ENCODE measurements at regions not wholly inside any gene's neighbourhood (a gene's known extent, or its start where the extent isn't known, plus 50 kb on each side); places are given as distances from the start of the nearest gene placed in this dataset.
"Not testable (repeated sequence)": the region's sequence is repeated elsewhere in the genome, so short reads cannot be mapped to it uniquely, and the experiment has no call there.

DNA sequence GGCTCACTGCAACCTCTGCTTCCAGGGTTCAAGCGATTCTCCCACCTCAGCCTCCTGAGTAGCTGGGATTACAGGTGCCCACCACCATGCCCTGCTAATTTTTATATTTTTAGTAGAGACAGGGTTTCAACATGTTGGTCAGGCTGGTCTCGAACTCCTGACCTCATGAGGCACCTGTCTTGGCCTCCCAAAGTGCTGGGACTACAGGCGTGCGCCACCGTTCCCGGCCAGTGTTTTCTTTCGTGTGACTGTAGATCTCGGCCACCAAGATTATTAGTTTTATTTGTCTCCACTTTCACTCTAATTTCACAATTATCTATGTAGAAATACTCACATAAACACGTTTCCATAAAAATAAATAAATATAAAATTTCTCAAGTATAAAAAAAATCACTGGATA is 665.4 kb upstream of the RAG2 start:
- intact Hi-C loops (cut with micrococcal nuclease): not testable (repeated sequence)

DNA sequence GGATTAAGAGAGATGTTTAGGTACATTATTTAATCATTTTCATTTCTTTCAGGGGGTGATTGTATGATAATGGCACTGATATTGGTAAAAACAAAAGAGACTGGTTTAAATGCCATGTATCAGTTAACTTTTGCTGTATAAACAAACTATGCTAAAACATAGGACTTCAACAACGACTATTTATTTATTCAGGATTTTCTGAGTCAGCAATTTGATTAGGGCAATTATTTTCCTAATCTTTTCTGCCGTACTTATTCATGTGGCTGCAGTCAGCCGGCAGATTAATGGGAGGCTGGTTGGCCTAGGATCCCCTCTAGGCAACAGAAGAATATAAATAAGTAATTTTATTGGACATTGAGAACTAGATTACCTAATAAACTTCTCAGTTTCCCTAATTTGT is 661.7 kb upstream of the RAG2 start:
- intact Hi-C loops (cut with micrococcal nuclease): no loop called here

DNA sequence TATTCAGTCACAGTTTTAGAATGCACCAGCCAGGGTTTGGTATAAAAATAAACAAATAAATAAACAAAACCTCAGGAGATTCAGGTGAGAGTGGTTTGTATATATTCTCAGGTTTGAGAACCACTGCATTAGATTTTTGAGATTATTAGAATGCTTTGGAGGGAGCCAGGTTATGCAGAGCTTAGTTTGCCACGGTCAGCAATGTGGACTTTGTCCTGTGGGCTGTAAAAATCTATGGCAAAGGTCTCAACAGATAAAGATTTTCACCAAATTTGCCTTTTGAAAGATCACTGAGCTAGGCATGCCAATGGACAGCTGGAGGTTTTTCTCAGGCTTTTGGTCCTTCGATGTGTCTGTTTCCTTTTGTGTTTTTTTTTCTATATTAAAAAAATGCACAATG is 650.1 kb upstream of the RAG2 start:
- intact Hi-C loops (cut with micrococcal nuclease): no loop called here

DNA sequence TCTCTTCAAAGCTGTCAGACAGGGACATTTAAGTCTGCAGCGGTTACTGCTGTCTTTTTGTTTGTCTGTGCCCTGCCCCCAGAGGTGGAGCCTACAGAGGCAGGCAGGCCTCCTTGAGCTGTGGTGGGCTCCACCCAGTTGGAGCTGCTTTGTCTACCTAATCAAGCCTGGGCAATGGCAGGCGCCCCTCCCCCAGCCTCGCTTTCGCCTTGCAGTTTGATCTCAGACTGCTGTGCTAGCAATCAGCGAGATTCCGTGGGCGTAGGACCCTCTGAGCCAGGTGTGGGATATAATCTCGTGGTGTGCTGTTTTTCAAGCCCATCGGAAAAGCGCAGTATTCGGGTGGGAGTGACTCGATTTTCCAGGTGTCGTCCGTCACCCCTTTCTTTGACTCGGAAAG is 648.1 kb upstream of the RAG2 start:
- intact Hi-C loops (cut with micrococcal nuclease): not testable (repeated sequence)

DNA sequence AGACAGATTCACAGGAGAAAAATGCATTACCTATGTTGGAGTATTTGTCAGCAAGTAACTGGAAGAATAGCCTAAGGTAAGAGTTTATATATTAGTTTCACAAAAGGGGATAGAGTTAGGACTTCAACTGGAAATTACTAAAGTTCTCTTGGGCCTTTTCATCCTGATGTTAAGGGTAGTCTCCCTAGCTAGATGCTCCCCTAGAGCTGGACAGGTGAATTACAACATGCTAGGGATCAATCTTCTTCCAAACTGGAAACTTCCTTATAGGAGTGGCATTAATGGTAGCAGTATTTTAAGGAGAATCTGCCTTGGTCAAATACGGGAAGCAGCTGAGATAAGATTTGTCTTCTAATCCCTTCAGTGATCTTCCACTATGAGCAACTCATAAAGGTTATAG is 632.8 kb upstream of the RAG2 start:
- intact Hi-C loops (cut with micrococcal nuclease): no loop called here

DNA sequence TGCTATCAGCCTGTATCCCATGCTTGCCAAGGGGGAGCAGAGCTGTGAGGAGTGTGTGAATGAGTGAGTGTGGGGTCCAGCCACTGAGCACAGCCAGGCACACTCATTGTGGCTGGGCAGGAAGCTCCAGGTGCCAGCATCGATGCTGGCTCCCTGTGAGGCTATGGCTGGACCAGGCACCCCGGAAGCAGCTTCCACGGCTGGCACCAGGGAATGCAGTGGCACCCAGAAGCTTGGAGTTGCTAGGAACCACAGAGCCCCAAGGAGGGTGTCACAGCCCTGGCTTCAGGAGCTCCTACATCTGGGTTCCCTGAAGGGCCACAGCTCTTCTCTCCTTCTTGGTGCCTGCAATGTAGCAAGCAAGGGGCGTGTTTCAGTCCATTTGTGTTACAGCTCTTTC is 625.9 kb upstream of the RAG2 start:
- intact Hi-C loops (cut with micrococcal nuclease): no loop called here

DNA sequence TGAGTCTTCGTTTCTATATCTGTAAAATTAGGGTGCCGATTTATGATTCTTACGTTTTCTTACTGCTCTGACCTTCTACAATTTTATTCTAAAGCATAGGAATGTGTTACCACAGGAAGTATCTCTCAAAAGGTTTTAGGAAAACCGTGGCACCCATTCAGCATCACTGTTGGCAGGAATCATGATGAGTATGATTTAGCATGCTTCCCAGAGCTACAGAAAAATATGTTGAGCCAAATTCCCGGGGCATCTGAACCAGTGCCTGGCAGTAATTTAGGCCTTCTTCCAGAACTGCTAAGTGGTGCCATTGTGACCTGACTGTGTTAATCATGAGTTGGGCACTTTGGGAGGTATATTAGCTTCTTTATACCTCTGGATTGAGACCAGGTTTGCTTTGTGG is 605.0 kb upstream of the RAG2 start:
- intact Hi-C loops (cut with micrococcal nuclease): no loop called here

DNA sequence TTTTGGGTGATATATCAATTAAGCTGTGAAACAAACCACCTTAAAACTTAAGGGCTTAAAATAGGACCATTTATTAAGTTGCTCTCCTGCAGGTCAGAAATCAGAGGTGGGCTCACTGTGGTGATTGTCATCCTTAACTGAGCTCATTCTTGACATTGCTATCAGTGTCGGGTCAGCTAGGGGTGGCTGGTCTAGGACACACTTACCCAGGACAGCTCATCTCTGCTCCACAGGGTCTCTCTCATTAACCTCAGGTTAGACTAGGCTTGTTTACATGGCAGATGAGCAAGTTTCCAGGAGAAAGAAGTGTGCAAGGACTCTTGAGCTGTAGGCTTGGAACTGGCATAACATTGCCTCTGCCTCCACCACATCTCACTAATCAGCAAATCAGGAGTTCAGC is 601.0 kb upstream of the RAG2 start:
- intact Hi-C loops (cut with micrococcal nuclease): no loop called here

DNA sequence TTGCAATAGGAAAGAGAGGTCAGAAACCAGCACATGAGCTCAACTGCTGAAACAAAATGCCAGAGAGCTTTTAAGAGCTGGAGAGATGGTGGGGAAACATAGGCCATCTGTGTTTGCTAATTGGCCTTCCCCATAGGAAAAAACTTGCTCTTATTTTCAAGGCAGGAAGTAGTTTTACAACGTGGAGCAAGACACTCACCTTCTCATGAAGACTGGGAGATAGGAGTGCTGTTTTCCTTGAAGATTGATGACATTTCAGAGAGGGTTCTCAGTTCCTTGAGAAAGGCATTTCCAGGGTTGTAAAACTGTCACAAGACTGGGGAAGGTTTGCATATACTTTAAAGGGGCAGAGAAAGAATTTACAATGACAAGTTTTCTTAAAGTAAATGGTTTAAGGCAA is 586.3 kb upstream of the RAG2 start:
- intact Hi-C loops (cut with micrococcal nuclease): no loop called here

DNA sequence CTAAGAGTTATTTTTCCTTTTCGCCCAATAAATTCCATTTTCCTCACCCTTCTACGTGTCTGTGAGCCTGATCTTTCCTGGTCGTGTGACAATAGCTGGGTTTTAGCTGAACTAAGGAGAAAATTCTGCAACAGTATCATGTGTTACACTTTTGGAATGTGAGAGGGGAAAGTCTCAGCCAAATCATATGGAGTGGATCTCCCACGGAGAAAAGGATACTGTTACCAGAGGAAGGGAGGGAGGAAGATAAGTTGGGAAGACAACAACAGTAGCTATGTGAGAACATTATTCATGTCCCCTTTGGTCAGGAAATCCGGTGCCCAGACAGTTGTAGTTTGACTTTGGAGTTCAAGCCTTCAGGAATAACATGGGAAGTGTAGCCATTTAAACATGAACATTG is 584.0 kb upstream of the RAG2 start:
- intact Hi-C loops (cut with micrococcal nuclease): no loop called here

DNA sequence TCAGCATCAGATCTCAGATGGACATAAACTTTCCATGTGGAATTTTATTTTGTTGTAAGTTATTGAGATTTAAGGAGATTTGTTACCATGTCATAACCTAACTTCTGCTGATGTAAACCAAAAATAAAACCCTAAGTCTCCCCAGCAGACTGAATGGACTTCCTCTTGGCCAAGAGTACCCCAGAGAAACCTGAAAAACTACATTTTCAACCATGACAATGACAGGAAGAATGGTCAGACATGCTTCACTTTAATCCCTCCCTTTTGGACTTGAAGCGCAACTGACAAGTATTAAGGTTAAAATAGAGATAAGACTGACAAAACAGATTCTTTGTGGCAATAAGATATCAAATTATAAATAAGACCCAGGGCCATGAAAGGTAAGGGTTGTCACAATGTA is 579.7 kb upstream of the RAG2 start:
- intact Hi-C loops (cut with micrococcal nuclease): no loop called here

DNA sequence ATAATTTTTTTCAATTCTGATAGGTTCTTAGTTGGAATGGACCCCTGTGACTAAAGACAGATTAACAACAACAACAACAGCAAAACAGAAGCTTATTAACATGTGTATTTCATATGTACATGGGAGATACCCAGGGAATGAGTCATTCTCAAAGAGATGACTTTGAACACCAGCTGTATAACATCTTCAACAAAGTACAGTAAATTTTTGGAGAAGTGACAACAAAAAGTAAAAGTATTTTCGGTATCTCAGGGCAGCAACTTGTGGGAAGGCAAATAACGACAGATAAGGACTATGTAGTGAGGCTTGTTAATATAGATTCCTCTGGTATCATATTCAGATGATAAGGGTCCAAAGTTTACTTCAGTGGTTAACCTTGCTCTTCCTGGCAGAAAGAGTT is 573.4 kb upstream of the RAG2 start:
- intact Hi-C loops (cut with micrococcal nuclease): no loop called here

DNA sequence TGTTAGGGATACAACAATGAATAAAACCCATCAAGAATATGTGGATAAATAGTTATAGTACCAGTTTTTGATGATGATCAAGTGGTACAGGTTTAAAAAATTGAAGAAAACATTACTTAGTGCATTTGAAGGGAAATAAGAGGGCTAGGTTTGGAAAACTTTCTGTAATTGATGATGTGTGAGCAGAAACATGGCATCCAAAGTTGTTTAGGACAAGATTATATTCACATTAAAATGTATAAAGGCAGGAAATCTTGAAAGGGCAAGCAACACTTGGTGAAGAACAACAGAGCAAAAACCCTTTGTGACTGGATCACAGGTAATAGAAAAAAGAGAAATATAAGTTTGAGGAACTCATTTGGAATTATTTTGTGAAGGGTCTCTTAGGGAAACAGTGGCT is 572.3 kb upstream of the RAG2 start:
- intact Hi-C loops (cut with micrococcal nuclease): no loop called here

DNA sequence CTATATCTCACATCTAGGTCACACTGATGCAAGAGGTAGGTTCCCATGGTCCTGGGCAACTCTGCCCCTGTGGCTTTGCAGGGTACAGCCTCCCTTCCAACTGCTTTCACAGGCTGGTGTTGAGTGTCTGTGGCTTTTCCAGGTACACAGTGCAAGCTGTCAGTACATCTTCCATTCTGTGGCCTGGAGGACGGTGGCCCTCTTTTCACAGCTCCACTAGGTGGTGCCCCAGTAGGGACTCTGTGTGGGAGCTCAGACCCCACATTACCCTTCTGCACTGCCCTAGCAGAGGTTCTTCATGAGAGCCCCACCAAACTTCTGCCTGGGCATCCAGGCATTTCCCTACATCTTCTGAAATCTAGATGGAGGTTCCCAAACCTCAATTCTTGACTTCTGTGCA is 547.4 kb upstream of the RAG2 start:
- intact Hi-C loops (cut with micrococcal nuclease): not testable (repeated sequence)

DNA sequence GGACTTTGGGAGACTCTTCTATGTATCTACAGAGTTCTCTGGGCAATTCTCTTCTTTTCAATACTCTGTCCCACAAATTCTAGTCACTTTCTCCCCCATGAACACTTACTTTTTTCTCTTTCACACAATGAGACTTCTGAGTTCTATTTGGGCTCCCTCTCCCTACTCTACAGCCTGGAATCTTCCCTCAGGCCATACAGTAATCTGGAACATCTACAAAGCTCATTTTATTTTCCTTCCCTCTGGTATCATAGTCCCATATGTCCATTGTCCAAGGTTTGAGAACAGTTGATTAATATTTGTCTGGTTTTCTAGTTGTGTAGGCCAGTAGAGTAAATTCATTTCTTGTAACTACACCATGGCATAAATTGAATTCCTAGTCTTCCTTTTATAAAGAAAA is 544.6 kb upstream of the RAG2 start:
- intact Hi-C loops (cut with micrococcal nuclease): no loop called here

DNA sequence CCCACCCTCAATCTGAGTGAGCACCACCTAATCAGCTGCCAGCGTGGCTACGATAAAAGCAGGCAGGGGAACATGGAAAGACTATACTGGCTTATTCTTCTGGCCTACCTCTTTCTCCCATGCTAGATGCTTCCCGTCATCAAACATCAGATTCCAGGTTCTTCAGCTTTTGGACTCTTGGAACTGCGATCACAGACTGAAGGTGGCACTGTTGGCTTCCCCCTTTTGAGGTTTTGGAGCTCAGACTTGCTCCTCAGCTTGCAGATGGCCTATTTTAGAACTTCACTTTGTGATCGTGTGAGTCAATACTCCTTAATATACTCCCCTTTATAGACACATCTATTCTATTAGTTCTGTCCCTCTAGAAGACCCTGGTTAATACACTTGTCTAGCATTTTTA is 543.7 kb upstream of the RAG2 start:
- intact Hi-C loops (cut with micrococcal nuclease): no loop called here

DNA sequence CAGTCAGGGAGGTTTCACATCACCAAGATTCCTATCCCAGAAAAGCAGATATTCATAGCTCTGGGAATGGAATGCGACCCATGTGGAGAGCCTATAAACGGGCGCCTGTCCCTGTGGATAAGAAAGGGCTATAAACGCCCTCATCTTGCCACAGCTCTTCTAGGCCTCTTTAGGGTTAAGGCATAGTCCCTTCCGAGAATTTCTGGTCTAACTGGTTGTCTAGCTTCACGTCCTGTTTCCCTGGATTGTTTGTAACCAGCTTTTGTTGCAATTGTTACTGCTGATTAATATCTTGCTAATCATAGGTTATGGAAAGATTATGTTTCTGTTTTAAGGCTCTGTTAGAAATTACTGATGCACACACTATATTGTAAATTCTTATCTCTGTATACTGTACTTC is 537.6 kb upstream of the RAG2 start:
- intact Hi-C loops (cut with micrococcal nuclease): not testable (repeated sequence)

DNA sequence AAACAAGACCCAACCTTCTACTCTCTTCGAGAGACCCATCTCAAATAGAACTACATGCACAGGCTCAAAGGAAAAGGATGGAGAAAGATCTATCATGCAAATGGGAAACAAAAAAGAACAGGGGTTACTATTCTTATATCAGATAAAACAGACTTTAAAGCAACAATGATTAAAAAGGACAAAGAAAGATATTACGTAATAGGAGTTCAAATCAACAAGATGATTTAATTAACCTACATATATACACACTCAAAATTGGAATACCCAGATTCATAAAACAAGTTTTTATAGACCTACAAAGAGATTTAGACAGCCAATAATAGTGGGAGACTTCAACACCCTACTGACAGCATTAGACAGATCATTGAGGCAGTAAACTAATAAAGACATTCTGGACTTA is 536.6 kb upstream of the RAG2 start:
- intact Hi-C loops (cut with micrococcal nuclease): no loop called here

DNA sequence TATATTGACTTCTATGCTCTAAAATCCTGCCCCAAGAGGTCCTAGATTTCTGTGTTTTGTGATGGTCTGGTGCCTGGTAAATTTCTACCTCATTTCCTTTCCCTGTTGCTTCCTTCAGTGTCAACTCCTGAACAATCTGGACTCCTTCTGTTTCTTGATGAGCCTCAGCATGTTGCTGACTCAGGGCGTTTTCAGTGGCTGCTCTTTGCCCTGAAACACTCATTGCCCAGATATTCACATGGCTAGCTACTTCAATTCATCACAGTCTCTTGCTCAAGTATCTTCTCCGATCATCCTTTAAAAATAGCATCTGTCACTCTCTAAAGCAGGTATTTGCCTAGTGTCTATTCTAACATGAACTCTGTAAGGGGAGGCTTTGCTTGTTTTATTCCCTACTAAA is 526.3 kb upstream of the RAG2 start:
- intact Hi-C loops (cut with micrococcal nuclease): no loop called here

DNA sequence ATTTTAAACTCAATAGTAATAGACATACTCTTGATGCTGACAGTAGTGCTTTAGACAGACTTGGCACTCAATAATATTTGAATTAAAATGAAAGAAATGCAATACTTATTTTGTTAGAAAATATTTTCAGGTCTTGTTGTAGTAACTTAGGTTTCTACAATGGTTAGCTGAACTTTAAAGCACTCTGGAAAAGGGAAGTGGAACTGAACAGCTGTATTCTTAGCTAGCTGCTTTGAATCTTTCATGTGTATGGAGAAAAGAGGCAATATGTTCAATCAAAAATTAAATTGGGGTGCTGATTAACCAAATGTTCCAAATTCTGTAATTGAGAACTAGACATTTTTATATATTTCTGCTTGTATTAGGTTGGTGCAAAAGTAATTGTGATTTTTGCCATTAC is 517.9 kb upstream of the RAG2 start:
- intact Hi-C loops (cut with micrococcal nuclease): no loop called here

DNA sequence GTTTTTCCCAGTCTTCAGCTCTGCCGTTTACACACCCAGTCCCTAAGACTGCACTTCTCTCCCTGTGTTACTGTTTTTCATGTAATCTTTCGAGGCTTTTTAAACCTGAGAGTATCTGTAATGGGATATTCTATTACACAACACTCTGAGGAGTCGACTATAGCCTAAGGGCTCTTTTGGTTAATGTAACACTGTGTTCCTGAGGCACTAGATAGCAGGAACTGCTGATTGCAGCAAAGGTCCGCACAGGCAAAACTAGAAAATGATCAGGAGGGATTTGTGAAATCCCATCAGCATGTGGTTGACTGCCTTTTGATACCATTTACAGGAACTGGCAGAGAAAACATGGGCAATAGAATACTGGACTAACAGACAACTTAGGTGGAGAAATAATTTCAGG is 512.3 kb upstream of the RAG2 start:
- intact Hi-C loops (cut with micrococcal nuclease): no loop called here

DNA sequence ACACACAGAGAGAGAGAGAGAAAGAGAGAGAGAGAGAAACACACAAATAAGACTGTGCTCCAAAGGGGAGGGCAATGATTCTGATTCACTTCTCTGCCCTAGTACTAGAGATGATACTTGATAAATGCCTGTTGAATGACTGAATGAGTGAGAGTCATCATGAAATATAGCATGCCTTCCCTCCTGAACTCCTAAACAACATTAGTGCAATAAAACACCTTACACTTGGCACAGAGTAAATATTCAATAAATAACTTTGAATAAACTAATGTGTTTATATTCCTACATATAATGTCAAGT is 511.2 kb upstream of the RAG2 start:
- intact Hi-C loops (cut with micrococcal nuclease): no loop called here

DNA sequence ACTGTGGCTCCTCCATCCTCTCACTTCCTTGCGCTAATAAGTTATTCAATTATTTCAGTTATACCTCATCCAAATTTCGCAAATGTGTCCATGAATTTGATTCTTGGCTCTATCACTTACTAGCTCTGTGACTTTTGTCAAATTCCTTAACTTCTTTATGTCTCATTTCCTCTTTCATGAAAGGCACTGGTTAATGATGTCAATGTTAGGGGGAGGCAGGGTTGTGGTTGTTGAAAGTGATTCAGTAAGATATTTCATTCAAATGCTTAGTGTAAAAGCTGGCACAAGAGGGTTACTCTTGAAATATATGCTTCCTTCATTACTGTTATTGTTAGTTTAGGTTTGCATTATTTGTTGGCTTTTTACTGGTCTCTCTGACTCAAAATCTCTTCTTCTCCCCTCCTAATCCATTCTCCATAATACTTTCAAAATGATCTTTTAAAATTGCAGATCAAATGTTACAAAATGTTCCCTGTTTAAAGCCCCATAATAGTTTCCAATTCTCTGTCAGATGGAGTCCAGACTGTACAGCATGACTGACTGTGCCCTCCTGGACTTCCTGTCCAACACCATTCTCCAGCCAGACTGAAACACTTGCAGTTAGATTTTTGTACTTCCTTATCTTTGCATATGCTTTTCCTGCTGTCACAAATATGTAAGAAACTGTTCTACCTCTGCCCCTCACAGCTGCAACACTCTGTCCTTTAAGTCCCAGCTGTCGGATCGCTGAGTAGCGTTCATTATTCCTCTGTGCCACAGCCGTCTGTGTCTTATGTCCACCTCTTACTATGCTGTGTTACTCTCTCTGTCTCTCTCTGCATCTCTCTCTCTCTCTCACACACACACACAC is 510.6 kb upstream of the RAG2 start:
- intact Hi-C loops (cut with micrococcal nuclease): no loop called here

DNA sequence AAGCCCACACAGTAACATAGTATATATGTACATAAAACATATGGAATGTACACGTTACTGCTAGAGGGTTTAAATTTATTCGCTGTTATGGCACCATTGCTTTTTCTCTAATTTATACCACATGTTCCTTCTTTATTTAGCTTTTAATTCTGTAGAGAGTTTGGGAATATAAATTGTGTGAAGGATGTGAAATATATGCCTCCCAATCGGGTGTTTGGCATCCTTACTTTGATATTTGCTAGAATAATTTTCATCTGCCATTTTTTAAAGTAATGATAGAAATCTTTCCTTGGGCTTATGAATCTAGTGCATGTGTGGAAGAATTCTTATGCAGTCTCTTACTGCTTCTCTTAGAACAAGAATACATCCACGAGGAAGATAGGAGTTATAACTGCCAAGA is 509.8 kb upstream of the RAG2 start:
- intact Hi-C loops (cut with micrococcal nuclease): no loop called here

Data from T-helper 2 cell treated with Interferon-gamma antibody and Interleukin-4, amounts not matched to agents 100 ng/mL and 5 ng/mL, for 36 hours (primary cell).